GM12872 (cell line): ENCODE measurements at regions not wholly inside any gene's neighbourhood (a gene's known extent, or its start where the extent isn't known, plus 50 kb on each side); places are given as distances from the start of the nearest gene placed in this dataset.

Experiments used
- CTCF ChIP-seq: IDR thresholded peaks from 3 replicates; pipeline ENCODE4 v1.5.1; 2011; ENCODE audit warnings: low read depth, mild to moderate bottlenecking, low read length, moderate library complexity; ENCODE audit not compliant: insufficient read depth

GRCh38 chr1:60229821-60230220 is 156.3 kb upstream of the C1orf87 start:
- TF ChIP-seq CTCF, result no peak

GRCh38 chr1:60228041-60228491 is 154.5 kb upstream of the C1orf87 start:
- no peak for TF ChIP-seq CTCF

DNA sequence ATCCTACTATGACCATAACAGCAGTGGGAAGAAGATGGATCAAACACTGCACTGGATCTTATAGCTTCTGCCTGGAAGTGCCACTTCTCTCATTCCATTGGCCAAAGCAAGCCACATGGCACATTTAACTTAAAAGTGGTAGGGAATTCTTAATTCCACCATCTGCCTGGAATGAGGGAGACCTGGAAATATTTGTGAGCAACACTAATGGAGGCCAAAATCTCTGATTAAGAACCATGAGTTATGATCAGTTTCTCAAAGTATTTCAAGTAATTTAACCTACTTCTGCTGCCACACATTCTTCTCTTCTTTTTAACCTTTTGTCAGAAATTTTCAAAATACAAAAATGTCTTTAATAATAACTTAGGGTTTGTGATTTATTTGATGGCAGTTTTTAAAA is 154.0 kb upstream of the C1orf87 start:
- TF ChIP-seq CTCF, result no peak

DNA sequence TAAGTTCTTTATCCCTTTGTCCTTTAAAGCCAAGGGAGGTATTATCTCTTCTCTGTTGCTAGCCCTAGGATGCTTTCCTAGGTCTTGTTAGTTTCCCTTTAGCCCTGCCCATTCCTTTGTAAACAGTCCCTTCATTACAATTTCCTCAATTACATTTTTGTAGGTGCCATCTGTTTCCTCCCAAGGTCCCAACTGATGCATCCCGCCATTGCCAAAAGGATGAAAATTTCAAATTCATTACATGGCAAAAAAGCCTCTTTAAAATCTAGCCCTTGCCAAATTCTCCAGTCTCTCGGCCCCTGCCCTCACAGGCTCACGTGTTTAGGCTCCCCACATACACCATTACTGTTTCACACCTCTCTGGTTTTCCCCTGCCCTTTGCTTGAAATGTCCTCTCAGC is 151.9 kb upstream of the C1orf87 start:
- TF ChIP-seq CTCF, result no peak

DNA sequence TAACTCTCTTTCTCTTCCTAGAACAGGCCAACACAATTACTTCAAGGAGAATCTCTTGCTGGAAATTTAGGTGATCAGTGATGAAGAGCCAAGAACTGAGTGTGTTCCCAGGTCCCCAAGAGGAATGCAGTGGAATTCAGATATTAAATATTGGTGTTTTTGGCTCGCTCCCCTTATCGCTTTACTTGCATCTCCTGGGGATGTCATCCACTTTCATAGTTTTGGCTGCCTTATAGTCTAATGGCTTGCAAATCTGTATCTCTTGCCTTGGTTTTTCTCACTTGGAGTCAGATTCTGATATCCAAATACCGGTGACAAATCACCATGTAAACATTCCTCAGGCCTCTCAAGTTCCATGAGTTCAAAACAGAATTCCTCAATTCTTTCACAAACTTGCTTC is 151.0 kb upstream of the C1orf87 start:
- TF ChIP-seq CTCF, result no peak

- TF ChIP-seq CTCF, result no peak
These were observed 149.6 kb upstream of the C1orf87 start for GRCh38 chr1:60223158-60223557.

DNA sequence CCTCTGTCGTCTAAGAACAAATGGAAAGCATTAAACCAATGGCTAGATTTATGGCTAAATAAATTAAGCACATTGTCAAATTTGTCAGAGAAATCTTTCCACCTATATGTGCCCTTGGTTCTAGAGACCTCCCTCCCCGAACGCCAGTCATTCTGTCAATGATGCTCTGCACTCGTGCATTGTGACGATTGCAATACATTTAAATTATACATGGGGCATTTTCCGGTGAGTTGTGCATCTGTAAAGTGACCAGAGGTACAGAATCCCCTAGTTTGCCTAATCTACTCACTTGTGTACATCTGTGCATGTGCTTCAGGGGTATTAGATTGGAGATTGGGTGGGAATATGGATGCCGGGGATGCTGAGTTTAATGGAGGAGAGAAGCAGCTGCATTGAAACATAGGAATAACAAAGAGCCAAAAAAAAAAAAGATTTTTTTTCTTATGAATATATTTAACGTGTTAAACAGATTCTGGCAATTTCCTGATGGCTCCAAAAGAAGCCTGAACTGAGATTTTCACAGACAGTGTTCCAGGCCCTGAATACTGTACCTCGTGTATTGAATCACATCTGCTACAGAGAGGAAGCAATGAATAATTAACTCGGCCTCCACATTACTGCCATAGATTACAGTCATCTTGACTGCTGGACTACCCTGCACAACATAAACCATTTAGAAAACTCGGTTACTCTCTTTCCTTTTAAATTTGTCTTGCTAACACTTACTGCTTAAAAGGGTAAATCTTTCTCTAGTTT is 149.0 kb upstream of the C1orf87 start:
- no peak for TF ChIP-seq CTCF
